ENCODE measurements at regions not wholly inside any gene's neighbourhood (a gene's known extent, or its start where the extent isn't known, plus 50 kb on each side); places are given as distances from the start of the nearest gene placed in this dataset.

DNA sequence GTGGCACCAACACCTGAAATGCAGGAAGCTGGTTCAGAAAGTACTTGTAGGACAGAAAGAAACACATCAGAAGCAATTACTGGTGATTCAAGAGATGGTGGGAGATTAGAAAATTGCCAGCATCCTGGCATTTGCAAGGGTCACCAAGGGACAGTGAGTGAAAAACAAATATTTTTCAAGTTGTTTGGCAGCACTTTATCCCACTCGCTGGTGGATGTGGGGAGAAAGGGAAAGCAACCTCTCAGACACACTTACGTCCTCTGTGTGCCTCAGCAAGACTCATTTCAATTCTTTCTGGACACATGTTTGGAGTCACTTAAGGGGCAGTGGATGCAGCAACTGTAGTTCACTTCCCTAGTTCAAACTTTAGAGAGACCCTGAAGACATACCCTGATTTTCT lies 440.4 kb upstream of the GHITM start:
- CTCF ChIA-PET: no interaction called here
- no peaks in the 10 kb centered on the region for H3K4me1 ChIP-seq (ENCODE audit: control insufficient read depth in 2 of 2, insufficient read depth in 2 of 2, low read length in 2 of 2)
- Mint-ChIP-seq H3K27ac (no peak overlapping the region), H3K36me3 (no peaks in the 10 kb centered on the region), H3K9me3 (peaks cover 0 to 21% (median 0%) of the 10 kb centered on the region in 11 donors), H3K27me3 (no peaks in the 10 kb centered on the region), H3K4me1 (no peaks in the 10 kb centered on the region), H3K4me3 (no peak overlapping the region)
- no peak overlapping the region for H3K4me3 ChIP-seq (ENCODE audit: low read length)
- intact Hi-C loops (cut with micrococcal nuclease): no loop called here
- DNase-seq (no peak), ATAC-seq (no peak)
- no peaks in the 10 kb centered on the region for H3K27me3 ChIP-seq (ENCODE audit: control insufficient read depth in 2 of 2, insufficient read depth in 2 of 2, low read length in 2 of 2)
- H3K27ac ChIP-seq (ENCODE audit: low read depth, low read length): no peak overlapping the region
- POLR2A ChIA-PET: no interaction called here
- no peaks in the 10 kb centered on the region for H3K36me3 ChIP-seq (ENCODE audit: control insufficient read depth in 2 of 3, insufficient read depth in 3 of 3, low read length in 3 of 3)
- no peaks in the 10 kb centered on the region for H3K9me3 ChIP-seq (ENCODE audit: control insufficient read depth in 2 of 3, low read length in 3 of 3)

GRCh38 chr10:83701799-83702198 lies 437.5 kb upstream of the GHITM start:
- POLR2A ChIA-PET: no interaction called here
- H3K9me3 ChIP-seq (ENCODE audit: control insufficient read depth in 2 of 3, low read length in 3 of 3): no peaks in the 10 kb centered on the region
- H3K27ac ChIP-seq (ENCODE audit: low read depth, low read length): no peak overlapping the region
- H3K36me3 Mint-ChIP-seq: no peaks in the 10 kb centered on the region
- no peaks in the 10 kb centered on the region for H3K4me1 ChIP-seq (ENCODE audit: control insufficient read depth in 2 of 2, insufficient read depth in 2 of 2, low read length in 2 of 2)
- H3K4me1 Mint-ChIP-seq: no peaks in the 10 kb centered on the region
- intact Hi-C loops (cut with micrococcal nuclease): no loop called here
- CTCF ChIA-PET: no interaction called here
- H3K27me3 Mint-ChIP-seq: peaks cover 0 to 3% (median 0%) of the 10 kb centered on the region in 5 donors
- DNase-seq: no peak
- no peak for ATAC-seq
- H3K9me3 Mint-ChIP-seq: peaks cover 0 to 21% (median 2%) of the 10 kb centered on the region in 11 donors
- H3K36me3 ChIP-seq (ENCODE audit: control insufficient read depth in 2 of 3, insufficient read depth in 3 of 3, low read length in 3 of 3): no peaks in the 10 kb centered on the region
- no peak overlapping the region for H3K4me3 Mint-ChIP-seq
- H3K27me3 ChIP-seq (ENCODE audit: control insufficient read depth in 2 of 2, insufficient read depth in 2 of 2, low read length in 2 of 2): no peaks in the 10 kb centered on the region
- H3K27ac Mint-ChIP-seq: no peak overlapping the region
- H3K4me3 ChIP-seq (ENCODE audit: low read length): no peak overlapping the region

DNA sequence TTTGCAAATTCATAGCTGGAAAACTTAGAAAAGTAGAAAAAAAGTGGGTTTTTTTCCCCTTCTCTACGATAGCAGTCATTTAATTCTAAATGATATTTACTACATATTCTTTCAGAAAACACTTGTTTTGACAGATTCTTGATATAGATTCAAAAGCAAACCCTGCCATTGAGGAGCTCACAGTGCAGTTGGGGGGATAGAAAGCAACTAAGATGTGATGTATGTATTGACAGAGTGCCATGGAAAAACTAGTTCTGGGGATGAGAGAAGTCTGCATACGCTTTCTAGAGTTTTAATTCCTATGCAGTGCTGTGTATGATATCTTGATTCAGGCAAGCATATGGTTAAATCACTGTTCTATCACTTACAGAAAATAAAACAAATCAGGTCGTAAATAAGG lies 436.6 kb upstream of the GHITM start:
- Mint-ChIP-seq H3K36me3 (no peaks in the 10 kb centered on the region), H3K4me1 (no peaks in the 10 kb centered on the region), H3K27me3 (peaks cover 0 to 3% (median 0%) of the 10 kb centered on the region in 5 donors), H3K27ac (no peak overlapping the region), H3K9me3 (peaks cover 0 to 27% (median 3%) of the 10 kb centered on the region in 11 donors), H3K4me3 (no peak overlapping the region)
- intact Hi-C loops (cut with micrococcal nuclease): no loop called here
- no peak overlapping the region for H3K27ac ChIP-seq (ENCODE audit: low read depth, low read length)
- no peaks in the 10 kb centered on the region for H3K9me3 ChIP-seq (ENCODE audit: control insufficient read depth in 2 of 3, low read length in 3 of 3)
- ChIA-PET CTCF (no interaction called here), POLR2A (no interaction called here)
- H3K27me3 ChIP-seq (ENCODE audit: control insufficient read depth in 2 of 2, insufficient read depth in 2 of 2, low read length in 2 of 2): no peaks in the 10 kb centered on the region
- no peaks in the 10 kb centered on the region for H3K36me3 ChIP-seq (ENCODE audit: control insufficient read depth in 2 of 3, insufficient read depth in 3 of 3, low read length in 3 of 3)
- H3K4me1 ChIP-seq (ENCODE audit: control insufficient read depth in 2 of 2, insufficient read depth in 2 of 2, low read length in 2 of 2): no peaks in the 10 kb centered on the region
- no peak overlapping the region for H3K4me3 ChIP-seq (ENCODE audit: low read length)
- DNase-seq (no peak), ATAC-seq (no peak)

- no peaks in the 10 kb centered on the region for H3K27me3 ChIP-seq (ENCODE audit: control insufficient read depth in 2 of 2, insufficient read depth in 2 of 2, low read length in 2 of 2)
- Mint-ChIP-seq H3K4me3 (no peak overlapping the region), H3K27ac (no peak overlapping the region), H3K4me1 (no peaks in the 10 kb centered on the region), H3K9me3 (peaks cover 0 to 17% (median 3%) of the 10 kb centered on the region in 11 donors), H3K36me3 (no peaks in the 10 kb centered on the region), H3K27me3 (peaks cover 0 to 3% (median 0%) of the 10 kb centered on the region in 5 donors)
- intact Hi-C loops (cut with micrococcal nuclease): no loop called here
- POLR2A ChIA-PET: no interaction called here
- no peak overlapping the region for H3K27ac ChIP-seq (ENCODE audit: low read depth, low read length)
- no peaks in the 10 kb centered on the region for H3K36me3 ChIP-seq (ENCODE audit: control insufficient read depth in 2 of 3, insufficient read depth in 3 of 3, low read length in 3 of 3)
- H3K9me3 ChIP-seq (ENCODE audit: control insufficient read depth in 2 of 3, low read length in 3 of 3): no peaks in the 10 kb centered on the region
- no peaks in the 10 kb centered on the region for H3K4me1 ChIP-seq (ENCODE audit: control insufficient read depth in 2 of 2, insufficient read depth in 2 of 2, low read length in 2 of 2)
- ATAC-seq (no peak), DNase-seq (no peak)
- no peak overlapping the region for H3K4me3 ChIP-seq (ENCODE audit: low read length)
- CTCF ChIA-PET: no interaction called here
Observed at GRCh38 chr10:83706120-83706519, 433.2 kb upstream of the GHITM start.

DNA sequence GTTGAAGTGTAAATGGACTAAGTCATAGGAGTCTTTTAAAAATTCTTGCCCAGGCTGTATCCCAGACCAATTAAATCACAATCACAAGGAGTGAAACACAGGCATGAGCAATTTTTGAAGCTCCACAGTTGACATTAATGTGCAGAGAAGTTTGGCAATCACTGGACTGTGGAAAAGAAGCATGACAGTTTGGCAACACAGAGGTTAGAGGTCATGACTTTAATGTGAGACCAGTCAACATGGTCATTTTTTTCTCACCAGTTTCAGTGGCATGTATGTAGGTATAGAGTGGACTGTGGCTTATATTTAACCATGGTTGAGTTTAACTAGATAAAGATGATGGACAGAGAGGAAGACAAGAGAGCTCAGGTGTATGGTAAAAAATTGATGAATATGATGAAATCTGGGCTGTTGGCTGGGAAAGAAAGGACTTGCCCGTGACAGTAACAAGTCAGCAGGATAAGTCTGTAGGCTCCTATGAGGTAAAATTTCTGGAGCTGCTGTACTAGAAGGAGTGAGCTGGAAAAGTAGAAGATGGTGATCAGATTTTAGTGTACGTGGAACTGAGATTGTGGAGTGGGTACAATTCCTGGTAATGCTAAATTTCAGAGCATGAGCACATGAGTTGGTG lies 432.2 kb upstream of the GHITM start:
- ChIA-PET POLR2A (no interaction called here), CTCF (no interaction called here)
- ATAC-seq: no peak
- H3K27me3 Mint-ChIP-seq: peaks cover 0 to 3% (median 0%) of the 10 kb centered on the region in 5 donors
- H3K4me3 Mint-ChIP-seq: no peak overlapping the region
- no peak overlapping the region for H3K27ac ChIP-seq (ENCODE audit: low read depth, low read length)
- intact Hi-C loops (cut with micrococcal nuclease): no loop called here
- no peak overlapping the region for H3K4me3 ChIP-seq (ENCODE audit: low read length)
- no peak overlapping the region for H3K27ac Mint-ChIP-seq
- H3K9me3 Mint-ChIP-seq: peaks cover 0 to 17% (median 3%) of the 10 kb centered on the region in 11 donors
- no peaks in the 10 kb centered on the region for H3K4me1 Mint-ChIP-seq
- no peaks in the 10 kb centered on the region for H3K27me3 ChIP-seq (ENCODE audit: control insufficient read depth in 2 of 2, insufficient read depth in 2 of 2, low read length in 2 of 2)
- no peaks in the 10 kb centered on the region for H3K4me1 ChIP-seq (ENCODE audit: control insufficient read depth in 2 of 2, insufficient read depth in 2 of 2, low read length in 2 of 2)
- H3K36me3 Mint-ChIP-seq: no peaks in the 10 kb centered on the region
- no peak for DNase-seq
- H3K9me3 ChIP-seq (ENCODE audit: control insufficient read depth in 2 of 3, low read length in 3 of 3): no peaks in the 10 kb centered on the region
- H3K36me3 ChIP-seq (ENCODE audit: control insufficient read depth in 2 of 3, insufficient read depth in 3 of 3, low read length in 3 of 3): no peaks in the 10 kb centered on the region

- ChIA-PET POLR2A (no interaction called here), CTCF (no interaction called here)
- no peaks in the 10 kb centered on the region for H3K9me3 ChIP-seq (ENCODE audit: control insufficient read depth in 2 of 3, low read length in 3 of 3)
- Mint-ChIP-seq H3K4me1 (no peaks in the 10 kb centered on the region), H3K27me3 (no peaks in the 10 kb centered on the region), H3K36me3 (no peaks in the 10 kb centered on the region), H3K27ac (no peak overlapping the region), H3K9me3 (peaks cover 0 to 5% (median 0%) of the 10 kb centered on the region in 11 donors), H3K4me3 (no peak overlapping the region)
- no peak overlapping the region for H3K27ac ChIP-seq (ENCODE audit: low read depth, low read length)
- H3K27me3 ChIP-seq (ENCODE audit: control insufficient read depth in 2 of 2, insufficient read depth in 2 of 2, low read length in 2 of 2): no peaks in the 10 kb centered on the region
- H3K36me3 ChIP-seq (ENCODE audit: control insufficient read depth in 2 of 3, insufficient read depth in 3 of 3, low read length in 3 of 3): no peaks in the 10 kb centered on the region
- no peak overlapping the region for H3K4me3 ChIP-seq (ENCODE audit: low read length)
- ATAC-seq (no peak), DNase-seq (no peak)
- H3K4me1 ChIP-seq (ENCODE audit: control insufficient read depth in 2 of 2, insufficient read depth in 2 of 2, low read length in 2 of 2): no peaks in the 10 kb centered on the region
- intact Hi-C loops (cut with micrococcal nuclease): no loop called here
Observed at GRCh38 chr10:83713423-83713822, 425.9 kb upstream of the GHITM start.

DNA sequence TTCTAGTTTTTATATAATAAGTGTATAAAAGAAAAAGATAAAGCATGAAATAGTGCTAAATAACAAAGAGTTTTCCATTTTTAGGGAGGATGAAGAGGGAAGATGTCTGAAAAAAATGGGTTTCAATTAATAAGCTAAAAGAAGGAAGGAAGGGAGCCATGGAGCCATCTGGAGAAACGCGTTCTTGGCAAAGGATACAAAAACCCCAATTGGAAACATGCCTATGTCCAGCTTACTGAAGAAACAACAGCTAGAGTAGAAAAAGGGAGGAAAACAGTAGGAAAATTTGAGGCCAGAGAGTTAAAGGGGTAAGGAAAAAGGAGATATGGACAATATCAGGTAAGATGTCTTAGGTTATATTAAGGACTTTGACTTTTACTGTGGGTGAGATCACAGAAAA lies 416.2 kb upstream of the GHITM start:
- H3K4me3 Mint-ChIP-seq: no peak overlapping the region
- Histone ChIP-seq H3K27ac (ENCODE audit: low read depth, low read length) (no peak overlapping the region), H3K36me3 (ENCODE audit: control insufficient read depth in 2 of 3, insufficient read depth in 3 of 3, low read length in 3 of 3) (no peaks in the 10 kb centered on the region), H3K9me3 (ENCODE audit: control insufficient read depth in 2 of 3, low read length in 3 of 3) (no peaks in the 10 kb centered on the region), H3K4me1 (ENCODE audit: control insufficient read depth in 2 of 2, insufficient read depth in 2 of 2, low read length in 2 of 2) (no peaks in the 10 kb centered on the region), H3K4me3 (ENCODE audit: low read length) (no peak overlapping the region), H3K27me3 (ENCODE audit: control insufficient read depth in 2 of 2, insufficient read depth in 2 of 2, low read length in 2 of 2) (no peaks in the 10 kb centered on the region)
- ChIA-PET POLR2A (no interaction called here), CTCF (no interaction called here)
- H3K9me3 Mint-ChIP-seq: peaks cover 0 to 19% (median 5%) of the 10 kb centered on the region in 11 donors
- H3K27me3 Mint-ChIP-seq: no peaks in the 10 kb centered on the region
- no peak overlapping the region for H3K27ac Mint-ChIP-seq
- no peaks in the 10 kb centered on the region for H3K4me1 Mint-ChIP-seq
- no peak for DNase-seq
- peaks cover 0 to 3% (median 0%) of the 10 kb centered on the region in 5 donors for H3K36me3 Mint-ChIP-seq
- ATAC-seq: no peak
- intact Hi-C loops (cut with micrococcal nuclease): no loop called here

Data from naive thymus-derived CD4-positive, alpha-beta T cell (primary cell).